Activated CD4-positive, alpha-beta T cell treated with anti-CD3 and anti-CD28 coated beads, Interleukin-2, amount 10 ng/mL, durations not matched to agents 24 days and 14 days (primary cell): ENCODE measurements at regions not wholly inside any gene's neighbourhood (a gene's known extent, or its start where the extent isn't known, plus 50 kb on each side); places are given as distances from the start of the nearest gene placed in this dataset.

Experiments
- DNase-seq: peaks from one replicate; pipeline ENCODE4 v3.0.0; 2022
- H3K27ac Mint-ChIP-seq: one replicate; pipeline ENCODE4 v1.8.0; 2022; ENCODE audit warnings: mild to moderate bottlenecking, mixed read lengths
- H3K27me3 Mint-ChIP-seq: one replicate; pipeline ENCODE4 v1.8.0; 2022; ENCODE audit warnings: mixed read lengths
- H3K36me3 Mint-ChIP-seq: one replicate; pipeline ENCODE4 v1.8.0; 2022; ENCODE audit warnings: low read depth, mild to moderate bottlenecking, mixed read lengths
- H3K4me1 Mint-ChIP-seq: one replicate; pipeline ENCODE4 v1.8.0; 2021; ENCODE audit warnings: mixed read lengths
- H3K4me3 Mint-ChIP-seq: one replicate; pipeline ENCODE4 v1.8.0; 2022; ENCODE audit warnings: mild to moderate bottlenecking, moderate library complexity, mixed read lengths
- H3K9me3 Mint-ChIP-seq: one replicate; pipeline ENCODE4 v1.8.0; 2021; ENCODE audit warnings: mixed read lengths
- intact Hi-C: fragments of 100-400 bp; cut with micrococcal nuclease; formaldehyde crosslinking; loops from one replicate; pipeline ENCODE4 v1.15.1; 2023

GRCh38 chr11:104219096-104219495, 55.1 kb upstream of the PDGFD start:
- no peaks in the 10 kb centered on the region for H3K9me3 Mint-ChIP-seq
- H3K4me3 Mint-ChIP-seq: no peak overlapping the region
- H3K36me3 Mint-ChIP-seq: no peaks in the 10 kb centered on the region
- H3K27me3 Mint-ChIP-seq: no peaks in the 10 kb centered on the region
- H3K4me1 Mint-ChIP-seq: no peaks in the 10 kb centered on the region
- DNase-seq: no peak
- intact Hi-C loops: no loop called here
- no peak overlapping the region for H3K27ac Mint-ChIP-seq

- DNase-seq: no peak
- Mint-ChIP-seq H3K36me3 (no peaks in the 10 kb centered on the region), H3K4me1 (no peaks in the 10 kb centered on the region), H3K27me3 (no peaks in the 10 kb centered on the region), H3K27ac (no peak overlapping the region), H3K4me3 (no peak overlapping the region), H3K9me3 (no peaks in the 10 kb centered on the region)
- intact Hi-C loops: no loop called here
Measured at GRCh38 chr11:104214517-104214916, 50.6 kb upstream of the PDGFD start.
